Duodenal mucosa (tissue), 2 donors: ENCODE measurements at regions not wholly inside any gene's neighbourhood (a gene's known extent, or its start where the extent isn't known, plus 50 kb on each side); places are given as distances from the start of the nearest gene placed in this dataset.
"Not testable (repeated sequence)": the region's sequence is repeated elsewhere in the genome, so short reads cannot be mapped to it uniquely, and the experiment has no call there.

Experiments used
- H3K27ac ChIP-seq: one replicate; pipeline ENCODE4 v1.7.0; 2013; ENCODE audit warnings: low read depth, low read length
- H3K27me3 ChIP-seq, 2 donors: one replicate each; pipeline ENCODE4 v1.7.0; 2013; ENCODE audit warnings: low read length in 2 of 2, control low read depth in 1 of 2; ENCODE audit not compliant: insufficient read depth in 2 of 2, control insufficient read depth in 1 of 2
- H3K36me3 ChIP-seq, 2 donors: one replicate each; pipeline ENCODE4 v1.7.0; 2013; ENCODE audit warnings: low read length in 2 of 2, control low read depth in 1 of 2; ENCODE audit not compliant: insufficient read depth in 2 of 2, control insufficient read depth in 1 of 2
- H3K4me1 ChIP-seq, 2 donors: one replicate each; pipeline ENCODE4 v1.7.0; 2013; ENCODE audit warnings: low read length in 2 of 2, control low read depth in 1 of 2; ENCODE audit not compliant: insufficient read depth in 2 of 2, control insufficient read depth in 1 of 2
- H3K4me3 ChIP-seq, 2 donors: one replicate each; pipeline ENCODE4 v1.7.0; 2013; ENCODE audit warnings: low read length in 2 of 2, low read depth in 1 of 2
- H3K9ac ChIP-seq, 2 donors: one replicate each; pipeline ENCODE4 v1.7.0; 2013; ENCODE audit warnings: low read length in 2 of 2, low read depth in 1 of 2
- H3K9me3 ChIP-seq, 2 donors: one replicate each; pipeline ENCODE4 v1.7.0; 2013; ENCODE audit warnings: low read length in 2 of 2, control low read depth in 1 of 2; ENCODE audit not compliant: control insufficient read depth in 1 of 2

GRCh38 chr12:89064780-89065179 is 287.5 kb downstream of the DUSP6 start:
- H3K27ac ChIP-seq: no peak overlapping the region
- no peaks in the 10 kb centered on the region for H3K36me3 ChIP-seq
- no peaks in the 10 kb centered on the region for H3K4me1 ChIP-seq
- no peak overlapping the region for H3K4me3 ChIP-seq
- no peaks in the 10 kb centered on the region for H3K27me3 ChIP-seq
- H3K9ac ChIP-seq: no peak overlapping the region
- H3K9me3 ChIP-seq: no peaks in the 10 kb centered on the region

- Histone ChIP-seq H3K4me1 (no peaks in the 10 kb centered on the region), H3K27me3 (no peaks in the 10 kb centered on the region), H3K36me3 (no peaks in the 10 kb centered on the region), H3K9me3 (no peaks in the 10 kb centered on the region), H3K27ac (no peak overlapping the region), H3K9ac (no peak overlapping the region), H3K4me3 (no peak overlapping the region)
Measured at GRCh38 chr12:89064151-89064550, 288.1 kb downstream of the DUSP6 start.

DNA sequence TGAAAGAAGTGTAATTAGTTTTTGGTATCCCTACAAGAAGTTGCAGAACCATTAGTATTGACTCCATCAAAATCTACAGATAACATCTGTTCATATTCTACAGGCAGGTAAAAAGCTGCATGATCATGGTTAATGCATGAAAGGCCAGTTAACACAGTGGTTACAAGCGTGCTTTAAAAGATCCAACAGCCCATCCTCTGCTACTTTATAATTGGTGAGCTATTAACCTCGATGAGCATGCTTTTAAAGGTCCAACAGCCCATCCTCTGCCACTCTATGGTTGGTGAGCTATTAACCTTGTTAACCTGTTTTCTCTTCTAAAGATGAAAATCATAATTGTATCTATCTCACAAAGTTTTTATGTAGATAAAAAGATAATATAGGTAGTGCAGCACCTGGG is 289.3 kb downstream of the DUSP6 start:
- no peak overlapping the region for H3K4me3 ChIP-seq
- H3K9me3 ChIP-seq: no peaks in the 10 kb centered on the region
- no peaks in the 10 kb centered on the region for H3K27me3 ChIP-seq
- H3K36me3 ChIP-seq: no peaks in the 10 kb centered on the region
- peaks cover 0 to 9% of the 10 kb centered on the region in 2 donors for H3K4me1 ChIP-seq
- H3K27ac ChIP-seq: no peak overlapping the region
- no peak overlapping the region for H3K9ac ChIP-seq

DNA sequence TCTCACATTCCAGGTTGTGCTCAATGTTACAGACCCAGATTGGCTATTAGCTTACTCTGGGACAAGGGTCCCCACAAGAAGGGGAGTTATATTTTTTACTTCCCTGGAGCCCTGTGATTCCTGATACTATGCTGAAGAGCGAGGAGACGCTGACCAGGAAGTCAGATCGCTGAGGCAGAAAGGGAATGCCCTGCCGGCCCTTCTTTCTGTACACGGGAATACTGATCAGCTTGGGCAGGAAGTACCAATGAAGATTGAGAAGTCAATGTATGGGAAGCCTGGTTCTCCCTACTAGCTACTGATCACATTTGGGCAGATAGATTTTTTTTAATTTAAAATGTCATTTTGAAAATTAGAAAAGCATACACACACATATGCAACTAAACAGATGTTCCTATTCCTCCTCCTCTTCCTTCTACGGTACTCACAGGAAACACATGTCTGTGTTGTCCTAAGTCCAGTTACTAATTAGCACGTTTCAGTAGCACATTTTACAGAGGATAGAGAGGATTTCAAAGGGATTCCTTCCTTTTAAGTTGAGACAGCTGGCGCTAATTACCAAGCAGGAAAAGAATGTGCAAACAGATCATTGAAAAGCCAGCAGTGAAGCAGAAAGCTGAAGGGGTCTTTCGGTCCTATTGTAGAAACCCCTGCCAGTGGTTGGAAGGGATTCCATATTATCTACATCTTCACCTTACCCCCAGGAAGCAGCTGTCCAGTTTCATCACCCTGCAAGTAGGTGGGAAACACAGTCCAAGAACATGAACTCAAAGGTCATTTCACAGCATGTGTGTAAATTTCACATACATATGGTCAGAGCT is 292.4 kb downstream of the DUSP6 start:
- no peak overlapping the region for H3K9ac ChIP-seq
- H3K9me3 ChIP-seq: no peaks in the 10 kb centered on the region
- H3K4me3 ChIP-seq: no peak overlapping the region
- H3K27me3 ChIP-seq: no peaks in the 10 kb centered on the region
- no peak overlapping the region for H3K27ac ChIP-seq
- H3K4me1 ChIP-seq: peaks cover 0 to 9% of the 10 kb centered on the region in 2 donors
- no peaks in the 10 kb centered on the region for H3K36me3 ChIP-seq

DNA sequence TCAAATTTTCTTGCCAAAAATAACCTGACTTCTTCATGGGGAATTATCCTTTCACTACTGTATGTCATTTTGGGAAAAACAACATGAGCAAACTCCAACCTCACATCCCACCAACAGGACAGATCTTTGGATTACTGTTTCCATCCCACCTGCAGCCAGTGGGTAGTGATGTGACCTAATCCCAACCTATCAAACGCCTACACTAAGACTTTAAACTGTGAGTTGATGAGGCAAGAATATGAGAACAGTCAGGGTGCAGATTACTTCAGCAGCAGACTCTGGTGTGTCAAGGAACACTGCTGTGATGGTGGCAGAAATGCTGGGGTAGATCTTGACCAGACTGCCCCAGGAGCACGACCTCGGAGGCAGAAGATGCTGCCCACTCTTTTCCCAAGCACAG is 293.2 kb downstream of the DUSP6 start:
- Histone ChIP-seq H3K36me3 (no peaks in the 10 kb centered on the region), H3K27ac (no peak overlapping the region), H3K9ac (no peak overlapping the region), H3K9me3 (no peaks in the 10 kb centered on the region), H3K4me3 (no peak overlapping the region), H3K4me1 (peaks cover 0 to 9% of the 10 kb centered on the region in 2 donors), H3K27me3 (no peaks in the 10 kb centered on the region)

GRCh38 chr12:89058402-89058801 is 293.9 kb downstream of the DUSP6 start:
- H3K27me3 ChIP-seq: no peaks in the 10 kb centered on the region
- H3K9me3 ChIP-seq: no peaks in the 10 kb centered on the region

GRCh38 chr12:89053817-89054216 is 298.5 kb downstream of the DUSP6 start:
- H3K36me3 ChIP-seq, H3K27me3 ChIP-seq, H3K4me3 ChIP-seq, H3K9ac ChIP-seq, H3K4me1 ChIP-seq, H3K27ac ChIP-seq, H3K9me3 ChIP-seq: not testable (repeated sequence)

More at GRCh38 chr12:89058402-89058801, 293.9 kb downstream of the DUSP6 start:
- Histone ChIP-seq H3K27ac (no peak overlapping the region), H3K9ac (no peak overlapping the region), H3K4me3 (no peak overlapping the region), H3K4me1 (peaks cover 0 to 9% of the 10 kb centered on the region in 2 donors), H3K36me3 (no peaks in the 10 kb centered on the region)

GRCh38 chr12:89051065-89051677 is 301.1 kb downstream of the DUSP6 start:
- H3K9ac ChIP-seq: no peak overlapping the region
- H3K4me3 ChIP-seq: no peak overlapping the region
- no peaks in the 10 kb centered on the region for H3K4me1 ChIP-seq
- no peak overlapping the region for H3K27ac ChIP-seq
- H3K9me3 ChIP-seq: no peaks in the 10 kb centered on the region
- no peaks in the 10 kb centered on the region for H3K27me3 ChIP-seq
- H3K36me3 ChIP-seq: no peaks in the 10 kb centered on the region

DNA sequence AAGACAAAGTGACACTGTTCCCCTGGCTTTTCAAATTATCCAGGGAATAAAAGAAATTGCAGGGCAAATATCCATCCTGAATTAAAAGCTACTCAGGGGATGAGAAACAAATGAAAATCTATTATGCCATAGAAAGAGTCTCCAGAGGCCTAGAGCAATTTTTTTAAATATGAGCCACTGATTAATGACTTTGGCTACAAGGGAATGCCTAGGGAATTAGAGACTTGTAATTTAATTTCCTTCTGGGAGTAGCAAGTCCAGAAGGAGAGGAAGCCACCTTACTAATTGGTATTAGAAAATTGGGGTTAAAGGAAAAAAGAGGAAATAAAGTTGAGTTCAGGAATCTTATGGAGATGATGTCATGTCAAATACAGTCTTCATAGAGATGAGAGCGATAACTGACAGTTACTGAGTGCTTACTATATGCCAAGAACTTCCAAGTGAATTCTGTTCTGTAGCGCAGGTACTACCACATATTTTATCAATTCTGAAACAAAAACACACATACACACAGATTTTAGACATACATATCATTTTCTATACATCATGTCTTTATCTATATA is 304.4 kb downstream of the DUSP6 start:
- H3K27me3 ChIP-seq: no peaks in the 10 kb centered on the region
- no peaks in the 10 kb centered on the region for H3K36me3 ChIP-seq
- no peaks in the 10 kb centered on the region for H3K9me3 ChIP-seq
- no peaks in the 10 kb centered on the region for H3K4me1 ChIP-seq
- H3K27ac ChIP-seq: no peak overlapping the region
- no peak overlapping the region for H3K4me3 ChIP-seq
- H3K9ac ChIP-seq: no peak overlapping the region

GRCh38 chr12:89041078-89041477 is 311.2 kb downstream of the DUSP6 start:
- H3K4me1 ChIP-seq: no peaks in the 10 kb centered on the region

More at GRCh38 chr12:89041078-89041477, 311.2 kb downstream of the DUSP6 start:
- H3K27ac ChIP-seq: no peak overlapping the region
- no peaks in the 10 kb centered on the region for H3K9me3 ChIP-seq
- no peaks in the 10 kb centered on the region for H3K36me3 ChIP-seq
- no peak overlapping the region for H3K9ac ChIP-seq
- H3K4me3 ChIP-seq: no peak overlapping the region
- H3K27me3 ChIP-seq: no peaks in the 10 kb centered on the region
